ENCODE measurements at regions not wholly inside any gene's neighbourhood (a gene's known extent, or its start where the extent isn't known, plus 50 kb on each side); places are given as distances from the start of the nearest gene placed in this dataset.

- 88% methylated on average over 1 of the region's 1 CpG for WGBS (ENCODE audit: low lambda C conversion rate, missing lambda C conversion rate)
- peaks cover 61% of the 10 kb centered on the region for H3K27me3 ChIP-seq
- no peak overlapping the region for H3K4me3 ChIP-seq
- H3K9me2 ChIP-seq (replicated peaks; ENCODE audit: insufficient read depth), result no peaks in the 10 kb centered on the region
- no peak overlapping the region for H3K4me2 ChIP-seq
- H3K4me1 ChIP-seq (ENCODE audit: insufficient read depth), result no peaks in the 10 kb centered on the region
- no peaks in the 10 kb centered on the region for H3K36me3 ChIP-seq (replicated peaks; ENCODE audit: insufficient read depth, low read depth)
- no peaks in the 10 kb centered on the region for H4K20me1 ChIP-seq (ENCODE audit: insufficient read depth, poor library complexity, severe bottlenecking)
- H3K27ac ChIP-seq, result no peak overlapping the region
- H3K79me2 ChIP-seq, result no peaks in the 10 kb centered on the region
- TF ChIP-seq CTCF (IDR thresholded peaks at IDR 0.05; ENCODE audit: poor library complexity), result no peak
- TF ChIP-seq EZH2phosphoT487 (IDR thresholded peaks at IDR 0.05; ENCODE audit: low read depth, severe bottlenecking, unreplicated experiment), result no peak
- TF ChIP-seq EZH2 (IDR thresholded peaks at IDR 0.05; ENCODE audit: borderline replicate concordance), result no peak
- DNase-seq (ENCODE audit: low spot score), result no peak
- no peak overlapping the region for H2AFZ ChIP-seq
- H3K9me3 ChIP-seq (ENCODE audit: low read depth), result no peaks in the 10 kb centered on the region
Measured at GRCh38 chr11:19355601-19356000, 114.9 kb upstream of the E2F8 start.

- WGBS (ENCODE audit: low lambda C conversion rate, missing lambda C conversion rate), result 90% methylated on average over 2 of the region's 2 CpGs
- DNase-seq (ENCODE audit: low spot score), result no peak
- Histone ChIP-seq H3K27ac (no peak overlapping the region), H3K27me3 (peaks cover 70% of the 10 kb centered on the region), H2AFZ (no peak overlapping the region), H3K4me3 (no peak overlapping the region), H3K9me2 (replicated peaks; ENCODE audit: insufficient read depth) (no peaks in the 10 kb centered on the region), H3K4me1 (ENCODE audit: insufficient read depth) (no peaks in the 10 kb centered on the region), H3K9me3 (ENCODE audit: low read depth) (no peaks in the 10 kb centered on the region), H4K20me1 (ENCODE audit: insufficient read depth, poor library complexity, severe bottlenecking) (no peaks in the 10 kb centered on the region), H3K4me2 (no peak overlapping the region), H3K79me2 (no peaks in the 10 kb centered on the region), H3K36me3 (replicated peaks; ENCODE audit: insufficient read depth, low read depth) (no peaks in the 10 kb centered on the region)
- TF ChIP-seq EZH2 (IDR thresholded peaks at IDR 0.05; ENCODE audit: borderline replicate concordance) (no peak), EZH2phosphoT487 (IDR thresholded peaks at IDR 0.05; ENCODE audit: low read depth, severe bottlenecking, unreplicated experiment) (no peak), CTCF (IDR thresholded peaks at IDR 0.05; ENCODE audit: poor library complexity) (no peak)
Measured at GRCh38 chr11:19353287-19353850, 112.6 kb upstream of the E2F8 start.

- Histone ChIP-seq H3K9me2 (replicated peaks; ENCODE audit: insufficient read depth) (no peaks in the 10 kb centered on the region), H3K27ac (no peak overlapping the region), H3K79me2 (no peaks in the 10 kb centered on the region), H3K9me3 (ENCODE audit: low read depth) (no peaks in the 10 kb centered on the region), H3K4me3 (no peak overlapping the region), H3K27me3 (peaks cover 73% of the 10 kb centered on the region), H3K4me1 (ENCODE audit: insufficient read depth) (no peaks in the 10 kb centered on the region), H3K36me3 (replicated peaks; ENCODE audit: insufficient read depth, low read depth) (no peaks in the 10 kb centered on the region), H4K20me1 (ENCODE audit: insufficient read depth, poor library complexity, severe bottlenecking) (no peaks in the 10 kb centered on the region), H2AFZ (no peak overlapping the region), H3K4me2 (no peak overlapping the region)
- TF ChIP-seq EZH2 (IDR thresholded peaks at IDR 0.05; ENCODE audit: borderline replicate concordance), result no peak
- no peak for TF ChIP-seq EZH2phosphoT487 (IDR thresholded peaks at IDR 0.05; ENCODE audit: low read depth, severe bottlenecking, unreplicated experiment)
- no peak for TF ChIP-seq CTCF (IDR thresholded peaks at IDR 0.05; ENCODE audit: poor library complexity)
- no peak for DNase-seq (ENCODE audit: low spot score)
- WGBS (ENCODE audit: low lambda C conversion rate, missing lambda C conversion rate), result 59% methylated on average over 9 of the region's 9 CpGs
Measured at GRCh38 chr11:19352771-19353160, 112.0 kb upstream of the E2F8 start.
